GM18520 (cell line): ENCODE measurements at regions not wholly inside any gene's neighbourhood (a gene's known extent, or its start where the extent isn't known, plus 50 kb on each side); places are given as distances from the start of the nearest gene placed in this dataset.
"Not testable (repeated sequence)": the region's sequence is repeated elsewhere in the genome, so short reads cannot be mapped to it uniquely, and the experiment has no call there.

Experiments used
- ATAC-seq: cut with Tn5 transposase; IDR thresholded peaks from one replicate; pipeline ENCODE4 v1.9.1; 2021; ENCODE audit not compliant: unreplicated experiment

GRCh38 chr10:107540981-107541380 is 376.5 kb upstream of the SORCS1 start:
- no peak for ATAC-seq

DNA sequence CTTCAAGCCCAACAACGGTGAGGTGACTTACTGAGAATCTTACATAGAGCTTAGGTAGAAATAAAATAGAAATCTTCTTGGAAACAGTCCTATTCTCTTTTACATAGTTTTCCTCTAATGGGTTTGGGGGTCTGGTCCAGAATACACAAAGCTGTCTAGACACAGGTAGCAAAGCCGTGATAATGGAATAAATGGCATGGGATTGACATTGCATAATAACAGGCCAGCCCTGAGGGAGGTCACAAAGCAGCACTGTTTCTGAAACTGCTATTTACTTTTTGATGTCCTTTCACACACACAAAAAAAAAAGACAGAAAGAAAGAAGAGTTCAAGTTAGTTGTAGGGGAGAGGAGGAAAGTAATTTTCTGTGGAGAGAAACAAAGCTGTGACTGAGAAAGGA is 364.8 kb upstream of the SORCS1 start:
- ATAC-seq: no peak

DNA sequence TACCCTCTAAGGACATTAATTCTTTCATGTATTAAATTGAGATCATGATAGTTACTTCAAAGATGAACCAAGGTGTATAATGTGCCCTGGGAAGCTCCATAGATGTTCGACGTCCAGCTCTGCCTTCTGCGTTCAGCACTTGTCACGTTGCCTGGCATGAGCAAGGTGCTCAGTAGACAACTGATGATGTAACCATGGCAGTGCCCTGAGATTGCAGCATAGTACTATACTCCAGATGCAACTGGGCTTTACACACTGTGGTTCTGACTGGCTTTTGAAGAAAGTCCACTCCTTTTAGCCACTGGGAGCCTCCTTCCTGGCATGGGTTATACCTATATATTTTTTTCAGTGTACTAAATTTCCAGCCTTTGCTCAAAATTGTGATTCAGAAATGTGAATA is 355.8 kb upstream of the SORCS1 start:
- no peak for ATAC-seq

- no peak for ATAC-seq
Measured at GRCh38 chr10:107517811-107518210, 353.3 kb upstream of the SORCS1 start.

DNA sequence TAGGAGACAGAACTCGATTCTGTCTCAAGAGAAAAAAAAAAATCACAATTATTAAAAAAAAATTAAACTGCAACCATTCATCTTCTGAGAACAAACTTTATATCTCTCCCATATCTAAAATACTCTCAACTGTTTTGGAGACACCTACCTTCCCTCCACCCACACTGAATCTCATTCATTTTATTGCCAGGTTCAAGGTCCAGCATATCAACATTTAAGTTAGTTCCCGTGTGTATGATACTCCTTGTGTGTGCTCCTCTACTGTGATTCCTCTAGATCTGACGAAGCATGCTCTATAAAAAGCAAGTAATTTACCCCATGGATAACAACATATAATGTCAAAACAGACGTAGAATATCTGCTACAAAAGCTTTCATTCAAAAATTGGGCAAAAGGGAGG is 351.8 kb upstream of the SORCS1 start:
- no peak for ATAC-seq

- not testable (repeated sequence) for ATAC-seq
Measured at GRCh38 chr10:107504011-107504410, 339.5 kb upstream of the SORCS1 start.

- no peak for ATAC-seq
Measured at GRCh38 chr10:107502229-107502985, 337.9 kb upstream of the SORCS1 start.

DNA sequence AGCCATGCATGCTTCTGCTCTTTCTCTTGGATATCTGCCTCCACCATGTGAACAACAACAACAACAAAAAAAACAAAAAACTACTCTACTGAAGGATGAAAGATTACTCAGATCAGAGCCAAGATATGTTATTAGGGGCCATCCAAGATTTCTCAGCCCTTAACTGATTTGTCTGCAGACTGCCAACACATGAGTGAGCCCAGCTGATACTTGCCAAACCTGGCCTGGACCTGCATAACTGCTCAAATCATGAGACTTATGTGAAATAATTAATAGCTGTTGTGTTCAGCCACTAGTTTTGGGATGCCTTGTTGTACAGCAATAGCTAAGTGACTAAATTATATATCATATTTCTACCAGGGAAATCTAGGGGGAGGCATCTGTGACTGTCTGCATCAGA is 334.5 kb upstream of the SORCS1 start:
- no peak for ATAC-seq

- ATAC-seq: no peak
Measured at GRCh38 chr10:107497024-107497423, 332.5 kb upstream of the SORCS1 start.

GRCh38 chr10:107496594-107496993 is 332.1 kb upstream of the SORCS1 start:
- ATAC-seq: no peak

DNA sequence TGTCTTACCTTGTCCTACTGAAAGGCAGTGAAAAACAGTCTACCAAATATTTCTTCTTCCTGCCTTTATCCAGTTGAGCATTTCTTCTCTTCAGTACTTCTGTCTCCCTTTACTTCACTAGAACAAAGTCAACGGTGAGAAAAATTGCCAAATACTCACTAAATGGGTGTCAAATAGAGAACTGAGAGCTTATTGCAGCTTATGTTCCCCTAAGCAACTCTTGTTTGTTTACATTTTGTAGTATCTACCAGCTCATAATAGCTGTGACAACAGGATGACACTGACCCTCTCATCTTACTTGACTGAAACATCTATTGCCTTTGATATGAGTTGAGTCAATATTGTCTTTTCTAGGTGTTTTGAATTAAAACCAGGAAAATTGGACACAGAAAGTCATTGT is 327.9 kb upstream of the SORCS1 start:
- ATAC-seq: no peak

DNA sequence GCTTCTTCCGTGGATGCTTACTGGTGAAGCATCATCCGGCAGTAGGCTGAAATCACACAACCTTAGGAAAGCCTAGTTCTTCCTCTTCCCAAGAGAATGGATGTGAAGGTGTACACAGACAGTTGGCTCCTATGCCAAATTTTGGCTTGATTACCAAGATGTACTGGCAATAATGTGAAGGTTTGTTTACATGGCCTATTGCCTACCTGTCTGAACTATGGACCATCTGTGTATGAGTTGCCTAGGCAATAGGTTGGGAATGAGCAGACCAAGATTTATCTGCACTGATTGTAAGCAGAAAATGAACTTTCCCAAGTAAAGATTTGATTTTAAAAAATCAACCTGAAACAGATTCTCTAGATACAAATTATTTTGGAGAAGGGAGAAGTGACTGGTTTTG is 325.9 kb upstream of the SORCS1 start:
- ATAC-seq: no peak

GRCh38 chr10:107487284-107487683 is 322.8 kb upstream of the SORCS1 start:
- no peak for ATAC-seq

DNA sequence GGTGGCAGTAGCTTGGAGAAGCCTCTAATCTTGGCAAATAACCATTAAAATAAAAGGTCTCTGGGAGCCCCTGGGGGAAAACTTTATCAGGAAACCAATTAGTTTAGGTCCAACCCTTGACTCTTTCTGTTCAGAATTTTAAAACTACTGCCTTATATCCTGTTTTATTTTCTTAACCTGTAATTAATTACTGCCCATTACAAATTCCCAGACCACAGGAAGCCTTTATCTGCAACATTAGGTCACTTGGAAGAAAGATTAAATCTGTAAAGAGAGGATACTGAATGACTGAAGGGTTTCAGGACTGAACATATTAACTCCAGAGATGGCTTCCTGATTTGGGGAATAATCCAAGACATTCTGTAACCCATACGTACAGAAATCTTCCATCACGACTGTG is 320.5 kb upstream of the SORCS1 start:
- no peak for ATAC-seq

DNA sequence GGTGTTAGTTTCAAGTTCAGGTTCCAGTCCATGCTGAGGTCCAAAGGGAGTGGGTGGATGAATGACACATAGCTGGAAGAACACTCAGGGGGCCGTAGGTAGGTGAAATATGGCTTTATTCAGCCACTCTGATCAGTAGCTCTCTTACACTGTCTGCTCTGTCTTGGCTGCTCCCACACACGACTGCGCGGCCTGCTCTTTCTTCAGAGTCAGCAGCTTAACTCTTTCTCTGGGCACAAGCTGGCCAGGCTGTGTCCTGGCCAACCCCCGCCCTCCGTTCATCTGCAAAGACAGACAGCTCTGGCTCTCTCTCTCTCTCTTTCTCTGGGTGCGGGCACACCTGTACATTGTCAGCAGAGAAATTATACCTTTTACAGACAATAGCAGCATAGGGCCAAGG is 317.4 kb upstream of the SORCS1 start:
- no peak for ATAC-seq

DNA sequence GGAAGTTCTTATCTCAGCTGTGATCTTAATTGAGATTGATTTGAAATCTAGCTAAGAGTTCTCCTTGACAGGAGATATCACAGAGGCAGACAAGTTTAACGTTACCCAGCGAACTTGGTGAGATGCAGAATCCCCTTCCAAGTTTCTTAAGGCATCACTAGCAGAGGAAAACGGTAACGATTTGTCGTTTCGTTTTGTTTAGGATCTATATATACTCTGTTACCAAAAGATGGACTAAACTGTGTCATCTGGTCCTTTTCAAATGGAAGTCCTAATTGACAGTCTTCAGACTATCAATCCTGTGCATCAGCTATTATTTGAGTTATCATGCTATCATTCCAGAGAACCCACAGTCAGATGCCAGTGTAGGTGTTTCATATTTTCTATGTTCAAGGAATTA is 316.7 kb upstream of the SORCS1 start:
- no peak for ATAC-seq

DNA sequence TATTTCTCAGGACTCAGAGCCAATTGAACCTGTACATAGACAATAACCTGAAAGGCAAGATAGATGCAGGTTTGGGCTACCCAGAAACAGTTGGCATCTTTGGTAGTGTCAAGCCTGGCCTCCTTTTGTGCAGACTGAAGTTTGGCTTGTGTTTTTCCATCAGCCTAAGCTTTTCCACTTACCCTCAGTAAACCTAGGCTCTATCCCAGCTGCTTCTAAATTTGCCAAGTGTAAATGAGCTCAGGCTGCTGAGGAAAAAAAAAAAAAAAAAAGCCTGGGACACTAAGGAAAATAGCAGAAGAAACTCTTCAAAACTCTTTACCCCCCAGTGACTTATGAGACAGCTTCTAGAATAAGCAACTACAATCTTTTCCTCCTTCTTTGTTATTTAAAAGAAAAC is 316.3 kb upstream of the SORCS1 start:
- no peak for ATAC-seq

DNA sequence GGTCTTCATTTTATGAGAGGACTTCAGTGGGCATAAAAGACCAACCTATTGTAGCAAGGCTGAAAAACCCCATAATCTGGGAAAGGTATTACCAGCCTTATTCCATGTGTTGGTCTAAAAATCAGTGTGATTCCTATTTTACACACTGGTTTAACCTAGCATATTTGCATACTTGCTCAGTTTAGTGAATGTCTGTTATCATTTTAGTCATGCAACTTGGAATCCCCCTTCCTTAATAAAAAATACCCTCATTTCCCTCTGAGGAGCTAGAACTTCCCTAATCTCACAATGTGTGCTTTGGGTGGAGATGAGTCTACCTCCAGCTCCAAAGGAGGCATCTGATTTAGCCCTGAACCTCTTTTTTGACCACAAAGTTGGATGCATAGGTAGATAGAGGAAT is 312.8 kb upstream of the SORCS1 start:
- peak; percentile 71 for ATAC-seq

DNA sequence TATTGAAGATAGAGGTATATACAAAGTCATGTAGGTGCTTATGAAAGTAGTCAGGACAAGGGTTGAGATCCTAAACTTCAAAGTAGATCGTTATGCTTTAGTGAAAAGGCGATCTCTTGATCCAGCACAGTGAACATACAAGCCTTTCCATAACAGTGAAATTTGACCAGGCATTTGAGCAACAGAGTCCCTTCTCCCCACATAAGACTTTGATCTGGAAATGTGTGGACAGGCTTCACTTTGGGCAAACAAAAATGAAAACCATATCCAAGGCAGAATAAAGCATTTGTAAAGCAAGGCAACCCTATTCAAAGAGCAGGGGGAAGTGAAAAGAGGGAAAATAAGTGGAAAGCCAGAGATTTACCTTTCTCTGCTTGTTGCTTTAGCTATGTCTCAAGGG is 311.9 kb upstream of the SORCS1 start:
- no peak for ATAC-seq

DNA sequence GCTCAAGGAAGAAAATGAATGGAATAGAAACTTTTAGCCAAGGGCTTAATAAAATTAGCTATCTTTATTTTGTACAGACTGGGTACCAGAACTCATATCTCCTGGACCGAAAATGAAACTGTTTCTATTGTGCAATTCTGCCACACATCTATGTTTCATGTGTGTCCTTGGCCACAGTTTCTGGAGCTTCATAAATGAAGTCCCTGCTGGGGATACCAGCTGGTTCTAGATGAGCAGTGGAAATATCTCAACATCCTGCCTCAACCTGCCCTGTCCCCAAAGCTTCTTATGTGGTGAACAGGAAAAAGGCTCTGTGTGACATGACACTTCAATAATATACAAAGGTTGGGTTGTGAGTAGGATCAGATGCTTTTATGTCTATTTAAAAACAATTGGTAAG is 310.1 kb upstream of the SORCS1 start:
- no peak for ATAC-seq

- ATAC-seq: no peak
Measured at GRCh38 chr10:107473225-107473624, 308.7 kb upstream of the SORCS1 start.

DNA sequence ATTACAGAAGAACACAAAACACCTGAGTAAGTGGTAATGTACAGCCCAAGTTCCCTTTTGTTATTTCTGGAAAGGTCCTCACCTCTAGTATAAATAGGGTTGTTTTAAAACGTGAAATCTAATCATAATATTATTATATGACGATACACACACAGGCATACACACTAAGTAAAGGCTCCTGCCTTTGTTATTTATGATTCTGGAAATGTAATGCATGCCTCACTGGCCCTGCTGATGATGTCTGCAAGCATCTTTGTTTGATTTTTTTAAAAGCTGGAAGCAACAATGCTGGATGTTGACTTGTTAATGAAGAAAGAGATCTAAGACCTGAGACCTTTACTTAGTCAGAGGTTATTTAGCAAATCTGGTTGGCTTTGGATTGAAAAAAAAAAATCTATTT is 307.4 kb upstream of the SORCS1 start:
- ATAC-seq: no peak

- no peak for ATAC-seq
Measured at GRCh38 chr10:107453561-107453960, 289.1 kb upstream of the SORCS1 start.
